HG03342 (cell line): ENCODE measurements at regions not wholly inside any gene's neighbourhood (a gene's known extent, or its start where the extent isn't known, plus 50 kb on each side); places are given as distances from the start of the nearest gene placed in this dataset.

ENCODE experiments used
- ATAC-seq: cut with Tn5 transposase; IDR thresholded peaks from one replicate; pipeline ENCODE4 v1.9.1; 2021; ENCODE audit warnings: mild to moderate bottlenecking, moderate library complexity; ENCODE audit not compliant: unreplicated experiment

GRCh38 chr6:10465629-10466499, 51.0 kb upstream of the TFAP2A start:
- peak; percentile 46 for ATAC-seq
